Neuronal stem cell (in vitro differentiated cells): ENCODE measurements at regions not wholly inside any gene's neighbourhood (a gene's known extent, or its start where the extent isn't known, plus 50 kb on each side); places are given as distances from the start of the nearest gene placed in this dataset.
"Not testable (repeated sequence)": the region's sequence is repeated elsewhere in the genome, so short reads cannot be mapped to it uniquely, and the experiment has no call there.

Experiments
- DNase-seq: peaks from one replicate; pipeline ENCODE4 v3.0.0-alpha.2; 2013; ENCODE audit warnings: low spot score
- H2AFZ ChIP-seq: one replicate; pipeline ENCODE4 v1.6.1; 2013; ENCODE audit warnings: mild to moderate bottlenecking, low read length, inconsistent platforms
- H2AK5ac ChIP-seq: 2 replicates; pipeline ENCODE4 v1.6.1; 2013; ENCODE audit warnings: low read depth, mild to moderate bottlenecking, inconsistent platforms, low read length, moderate library complexity, mixed read lengths
- H2BK120ac ChIP-seq: 2 replicates; pipeline ENCODE4 v1.6.1; 2013; ENCODE audit warnings: low read depth, mild to moderate bottlenecking, inconsistent platforms, low read length, moderate library complexity, mixed read lengths
- H2BK12ac ChIP-seq: one replicate; pipeline ENCODE4 v1.6.1; 2013; ENCODE audit warnings: low read length, inconsistent platforms
- H2BK15ac ChIP-seq: 2 replicates; pipeline ENCODE4 v1.6.1; 2013; ENCODE audit warnings: mild to moderate bottlenecking, low read length, inconsistent platforms, mixed read lengths
- H2BK5ac ChIP-seq: one replicate; pipeline ENCODE4 v1.6.1; 2013; ENCODE audit warnings: inconsistent platforms, mild to moderate bottlenecking, low read length, moderate library complexity
- H3K14ac ChIP-seq: one replicate; pipeline ENCODE4 v1.6.1; 2013; ENCODE audit warnings: low read length, inconsistent platforms
- H3K18ac ChIP-seq: 2 replicates; pipeline ENCODE4 v1.6.1; 2013; ENCODE audit warnings: low read length, inconsistent platforms
- H3K23ac ChIP-seq: 2 replicates; pipeline ENCODE4 v1.6.1; 2013; ENCODE audit warnings: low read depth, mild to moderate bottlenecking, mixed read lengths, low read length, inconsistent platforms; ENCODE audit not compliant: poor library complexity
- H3K27ac ChIP-seq: replicated peaks from 3 replicates; pipeline ENCODE4 v1.5.1; 2013; ENCODE audit warnings: low read length, inconsistent platforms
- H3K27me3 ChIP-seq, 3 experiments: 2 replicates each; pipeline ENCODE4 v1.6.1; 2013; ENCODE audit warnings: low read length in 3 of 3, mild to moderate bottlenecking in 2 of 3, inconsistent platforms in 1 of 3, low read depth in 1 of 3, mixed read lengths in 1 of 3, moderate library complexity in 1 of 3; ENCODE audit not compliant: control insufficient read depth in 3 of 3, insufficient read depth in 3 of 3
- H3K36me3 ChIP-seq, 2 donors: replicated peaks in 1 of 2; 2 replicates each; pipeline ENCODE4 v1.6.1; 2013; ENCODE audit warnings: low read length in 2 of 2; ENCODE audit not compliant: control insufficient read depth in 2 of 2, insufficient read depth in 2 of 2
- H3K4ac ChIP-seq: 2 replicates; pipeline ENCODE4 v1.6.1; 2013; ENCODE audit warnings: inconsistent platforms, mild to moderate bottlenecking, low read length, moderate library complexity
- H3K4me1 ChIP-seq, 2 donors: 1 replicate in 1 of 2; 2 replicates in 1 of 2; pipeline ENCODE4 v1.6.1; 2013; ENCODE audit warnings: low read length in 2 of 2, low read depth in 1 of 2; ENCODE audit not compliant: control insufficient read depth in 2 of 2, insufficient read depth in 1 of 2
- H3K4me2 ChIP-seq: one replicate; pipeline ENCODE4 v1.6.1; 2013; ENCODE audit warnings: mild to moderate bottlenecking, low read length, inconsistent platforms; ENCODE audit not compliant: insufficient read depth, poor library complexity, severe bottlenecking
- H3K4me3 ChIP-seq, 2 donors: 2 replicates each; pipeline ENCODE4 v1.5.1; 2013; ENCODE audit warnings: low read length in 2 of 2, mild to moderate bottlenecking in 2 of 2, inconsistent platforms in 1 of 2, moderate library complexity in 1 of 2
- H3K79me1 ChIP-seq: one replicate; pipeline ENCODE4 v1.6.1; 2013; ENCODE audit warnings: low read depth, mild to moderate bottlenecking, inconsistent platforms, low read length, moderate library complexity
- H3K9ac ChIP-seq: one replicate; pipeline ENCODE4 v1.6.1; 2013; ENCODE audit warnings: mild to moderate bottlenecking, low read depth, low read length, inconsistent platforms; ENCODE audit not compliant: poor library complexity
- H3K9me3 ChIP-seq, 2 donors: replicated peaks in 1 of 2; 2 replicates each; pipeline versions ENCODE3 to v1.6.1; 2013; ENCODE audit warnings: low read length in 2 of 2, mild to moderate bottlenecking in 2 of 2, inconsistent platforms in 1 of 2, low read depth in 1 of 2, mixed read lengths in 1 of 2, moderate library complexity in 1 of 2; ENCODE audit not compliant: control insufficient read depth in 2 of 2, insufficient read depth in 1 of 2
- H4K8ac ChIP-seq: one replicate; pipeline ENCODE4 v1.6.1; 2013; ENCODE audit warnings: low read depth, mild to moderate bottlenecking, inconsistent platforms, low read length, moderate library complexity
- H4K91ac ChIP-seq: one replicate; pipeline ENCODE4 v1.6.1; 2013; ENCODE audit warnings: low read length, low read depth, mild to moderate bottlenecking, inconsistent platforms; ENCODE audit not compliant: poor library complexity
- WGBS, 2 donors: extraction: QIAGEN DNeasy Blood & Tissue Kit; methylation state at CpG; one replicate each; pipeline ENCODE4 v1.1.7; 2013; ENCODE audit warnings: missing lambda C conversion rate in 2 of 2, mixed read lengths in 1 of 2; ENCODE audit not compliant: insufficient read length in 2 of 2, insufficient replicate concordance in 1 of 2; ENCODE audit errors: extremely low coverage in 2 of 2; 5-methylcytosine and 5-hydroxymethylcytosine counted together

DNA sequence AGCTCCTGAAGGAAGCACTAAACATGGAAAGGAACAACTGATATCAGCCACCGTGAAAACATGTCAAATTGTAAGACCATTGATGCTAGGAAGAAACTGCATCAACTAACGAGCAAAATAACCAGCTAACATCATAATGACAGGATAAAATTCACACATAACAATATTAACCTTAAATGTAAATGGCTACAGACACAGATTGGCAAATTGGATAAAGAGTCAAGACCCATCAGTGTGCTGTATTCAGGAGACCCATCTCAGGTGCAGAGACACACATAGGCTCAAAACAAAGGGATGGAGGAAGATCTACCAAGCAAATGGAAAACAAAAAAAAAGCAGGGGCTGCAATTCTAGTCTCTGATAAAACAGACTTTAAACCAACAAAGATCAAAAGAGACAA, 67.4 kb upstream of the ZNF30 start:
- H3K14ac ChIP-seq, H3K36me3 ChIP-seq: not testable (repeated sequence)

DNA sequence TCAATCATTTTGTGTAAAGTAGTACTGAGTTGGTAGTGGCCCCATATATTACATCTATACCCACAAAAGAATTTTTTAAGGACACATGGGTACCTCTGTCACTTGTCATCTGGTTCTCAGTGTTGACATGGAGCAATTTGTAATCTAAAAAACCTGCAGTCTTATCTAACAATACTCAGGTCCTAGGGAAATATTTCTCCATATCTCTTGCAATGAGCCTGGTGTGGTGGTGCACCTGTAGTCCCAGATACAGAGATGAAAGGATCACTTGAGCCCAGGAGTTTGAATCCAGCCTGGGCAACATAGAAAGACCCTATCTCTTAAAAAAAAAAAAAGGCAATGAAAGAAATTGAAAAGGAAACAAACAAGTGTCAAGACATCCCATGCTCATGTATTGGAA, 70.7 kb upstream of the ZNF30 start:
- Histone ChIP-seq H2AK5ac (no peak overlapping the region), H3K36me3 (peaks cover 0 to 2% of the 10 kb centered on the region in 2 donors), H3K27me3 (no peaks in the 10 kb centered on the region), H2BK12ac (no peak overlapping the region), H2BK5ac (no peak overlapping the region), H2BK15ac (no peak overlapping the region), H3K9ac (no peak overlapping the region), H3K27ac (no peak overlapping the region), H3K4me1 (no peaks in the 10 kb centered on the region), H2AFZ (no peak overlapping the region), H3K4ac (no peak overlapping the region), H3K79me1 (peaks cover 2% of the 10 kb centered on the region), H3K18ac (no peak overlapping the region), H3K4me3 (no peak overlapping the region), H2BK120ac (no peak overlapping the region), H3K9me3 (no peaks in the 10 kb centered on the region), H3K23ac (no peak overlapping the region), H3K14ac (no peak overlapping the region), H3K4me2 (no peak overlapping the region), H4K91ac (no peak overlapping the region), H4K8ac (no peak overlapping the region)
- DNase-seq: no peak

More for the DNA sequence above, 67.4 kb upstream of the ZNF30 start:
- H2AFZ ChIP-seq, H2BK5ac ChIP-seq, H3K79me1 ChIP-seq, H3K27me3 ChIP-seq, H3K4me1 ChIP-seq, H2BK12ac ChIP-seq, H3K27ac ChIP-seq, H3K9me3 ChIP-seq, H3K4me3 ChIP-seq, H3K4ac ChIP-seq, H4K8ac ChIP-seq, H4K91ac ChIP-seq, H2BK15ac ChIP-seq, H3K9ac ChIP-seq, H3K18ac ChIP-seq, H3K23ac ChIP-seq, DNase-seq, H2BK120ac ChIP-seq, H2AK5ac ChIP-seq, H3K4me2 ChIP-seq: not testable (repeated sequence)
- no CpG with 5 or more reads among the region's 2 CpGs for WGBS, 2 donors

DNA sequence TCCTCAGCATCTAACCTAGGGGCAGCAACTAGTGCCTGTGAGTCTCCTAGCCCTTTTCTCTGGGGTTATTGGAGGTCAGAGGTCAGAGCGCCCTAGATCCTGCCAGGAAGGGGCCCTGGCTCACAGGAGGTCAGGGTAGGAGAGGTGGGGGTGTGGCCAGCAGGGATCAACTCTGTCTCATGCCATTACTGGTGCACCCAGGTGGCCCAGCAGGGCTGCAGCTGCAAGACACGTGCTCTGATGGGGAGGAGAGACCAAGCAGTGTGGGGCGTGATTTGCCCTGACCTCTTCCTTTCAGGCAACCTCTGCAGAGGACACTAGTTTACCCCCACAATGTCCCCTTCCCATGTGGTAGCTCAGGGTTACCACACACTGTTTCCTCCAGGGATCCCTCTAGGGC, 73.3 kb upstream of the ZNF30 start:
- no peak overlapping the region for H2AK5ac ChIP-seq
- no CpG with 5 or more reads among the region's 3 CpGs for WGBS, 2 donors
- DNase-seq: no peak
- no peak overlapping the region for H3K14ac ChIP-seq
- H3K4me3 ChIP-seq: no peak overlapping the region
- H2BK15ac ChIP-seq: no peak overlapping the region
- peak overlapping the region; percentile 67 for H3K18ac ChIP-seq
- H3K4me2 ChIP-seq: no peak overlapping the region
- no peak overlapping the region for H3K4ac ChIP-seq
- H4K8ac ChIP-seq: no peak overlapping the region
- no peak overlapping the region for H2BK5ac ChIP-seq
- peaks cover 2% of the 10 kb centered on the region for H3K79me1 ChIP-seq
- H3K27me3 ChIP-seq: no peaks in the 10 kb centered on the region
- no peak overlapping the region for H3K27ac ChIP-seq
- H4K91ac ChIP-seq: no peak overlapping the region
- H3K9ac ChIP-seq: no peak overlapping the region
- H3K9me3 ChIP-seq: no peaks in the 10 kb centered on the region
- peak overlapping the region; percentile 14 for H3K23ac ChIP-seq
- peaks cover 0 to 2% of the 10 kb centered on the region in 2 donors for H3K36me3 ChIP-seq
- H2BK12ac ChIP-seq: no peak overlapping the region
- H3K4me1 ChIP-seq: no peaks in the 10 kb centered on the region
- no peak overlapping the region for H2AFZ ChIP-seq
- no peak overlapping the region for H2BK120ac ChIP-seq

DNA sequence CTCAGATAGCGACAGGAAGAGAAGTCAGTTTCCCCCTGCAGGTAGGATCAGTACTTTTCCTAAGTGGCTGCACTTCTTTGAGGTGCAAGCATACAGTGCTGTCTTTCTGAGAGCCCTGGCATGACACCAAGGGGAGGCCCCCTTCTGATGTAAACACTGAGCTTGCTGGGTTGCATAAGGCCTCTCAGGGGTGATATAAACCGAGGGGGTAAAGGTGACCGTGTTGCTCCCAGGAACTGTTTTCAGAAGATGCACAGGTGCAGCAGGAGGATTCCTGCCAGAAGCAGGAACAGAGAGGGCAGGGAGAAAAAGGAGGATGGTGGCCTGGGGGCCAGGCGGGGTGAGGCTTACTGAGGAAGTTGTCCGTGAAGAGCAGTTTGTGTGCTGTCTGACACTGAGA, 74.0 kb upstream of the ZNF30 start:
- H3K4ac ChIP-seq: no peak overlapping the region
- no peak overlapping the region for H3K4me3 ChIP-seq
- no peak overlapping the region for H3K23ac ChIP-seq
- no peak overlapping the region for H2AK5ac ChIP-seq
- H3K9me3 ChIP-seq: no peaks in the 10 kb centered on the region
- no peaks in the 10 kb centered on the region for H3K79me1 ChIP-seq
- no peaks in the 10 kb centered on the region for H3K27me3 ChIP-seq
- no peak overlapping the region for H2BK120ac ChIP-seq
- no peak overlapping the region for H4K8ac ChIP-seq
- no peak overlapping the region for H3K9ac ChIP-seq
- H3K27ac ChIP-seq: no peak overlapping the region
- no peak overlapping the region for H3K14ac ChIP-seq
- H2AFZ ChIP-seq: no peak overlapping the region
- H3K4me2 ChIP-seq: no peak overlapping the region
- no peaks in the 10 kb centered on the region for H3K4me1 ChIP-seq
- H4K91ac ChIP-seq: no peak overlapping the region
- DNase-seq: no peak
- peaks cover 0 to 2% of the 10 kb centered on the region in 2 donors for H3K36me3 ChIP-seq
- no peak overlapping the region for H2BK15ac ChIP-seq
- WGBS, 2 donors: no CpG with 5 or more reads among the region's 5 CpGs
- H3K18ac ChIP-seq: no peak overlapping the region
- no peak overlapping the region for H2BK12ac ChIP-seq
- H2BK5ac ChIP-seq: no peak overlapping the region
